Neural cell (in vitro differentiated cells): ENCODE measurements at regions not wholly inside any gene's neighbourhood (a gene's known extent, or its start where the extent isn't known, plus 50 kb on each side); places are given as distances from the start of the nearest gene placed in this dataset.

Experiments used
- H2AFZ ChIP-seq: fragments of 200-600, 300-800 bp; sonication (generic), shearing (Covaris generic); 2 replicates; pipeline ENCODE4 v1.6.0; 2014; ENCODE audit warnings: low read depth, mild to moderate bottlenecking, antibody characterized with exemption, low read length, moderate library complexity
- H3F3A ChIP-seq: fragments of 200-600 bp; shearing (Covaris generic); 2 replicates; pipeline ENCODE4 v1.6.1; 2016; ENCODE audit warnings: mild to moderate bottlenecking, moderate library complexity, mixed read lengths, antibody characterized with exemption, low read length; ENCODE audit not compliant: insufficient read depth, poor library complexity, severe bottlenecking
- H3K27ac ChIP-seq: fragments of 200-600, 300-800 bp; sonication (generic), shearing (Covaris generic); 2 replicates; pipeline ENCODE4 v1.5.1; 2014; ENCODE audit warnings: mild to moderate bottlenecking, low read length, moderate library complexity
- H3K27me3 ChIP-seq: fragments of 300-800, 200-600 bp; sonication (generic), shearing (Covaris generic); 2 replicates; pipeline ENCODE4 v1.6.0; 2014; ENCODE audit warnings: mild to moderate bottlenecking, low read depth, low read length, moderate library complexity; ENCODE audit not compliant: insufficient read depth
- H3K36me3 ChIP-seq: fragments of 300-800, 200-600 bp; sonication (generic), shearing (Covaris generic); 2 replicates; pipeline ENCODE4 v1.5.1; 2014; ENCODE audit warnings: mild to moderate bottlenecking, antibody characterized with exemption, low read length, moderate library complexity; ENCODE audit not compliant: insufficient read depth
- H3K4me2 ChIP-seq: fragments of 300-800, 200-600 bp; sonication (generic), shearing (Covaris generic); 2 replicates; pipeline ENCODE4 v1.6.0; 2014; ENCODE audit warnings: mild to moderate bottlenecking, low read length
- H3K4me3 ChIP-seq: fragments of 300-800, 200-600 bp; sonication (generic), shearing (Covaris generic); 2 replicates; pipeline ENCODE4 v1.5.1; 2014; ENCODE audit warnings: mild to moderate bottlenecking, low read length, moderate library complexity
- H3K79me2 ChIP-seq: fragments of 200-600 bp; shearing (Covaris generic); replicated peaks from 2 replicates; pipeline ENCODE4 v1.6.0; 2014; ENCODE audit warnings: mild to moderate bottlenecking, low read length, moderate library complexity; ENCODE audit not compliant: insufficient read depth
- H3K9ac ChIP-seq: fragments of 300-800, 200-600 bp; sonication (generic), shearing (Covaris generic); 2 replicates; pipeline ENCODE4 v1.6.1; 2016; ENCODE audit warnings: mild to moderate bottlenecking, low read length, mixed read lengths
- H3K9me2 ChIP-seq: fragments of 200-600 bp; shearing (Covaris generic); 2 replicates; pipeline ENCODE4 v1.6.1; 2016; ENCODE audit warnings: mild to moderate bottlenecking, low read length, mixed read lengths; ENCODE audit not compliant: insufficient read depth
- H3K9me3 ChIP-seq: fragments of 200-600, 300-800 bp; sonication (generic), shearing (Covaris generic); 2 replicates; pipeline ENCODE4 v1.6.1; 2016; ENCODE audit warnings: mild to moderate bottlenecking, mixed run types, low read length, moderate library complexity, mixed read lengths
- H4K20me1 ChIP-seq: fragments of 200-600 bp; shearing (Covaris generic); 2 replicates; pipeline ENCODE4 v1.6.1; 2016; ENCODE audit warnings: mild to moderate bottlenecking, mixed run types; ENCODE audit not compliant: insufficient read depth
- CTCF ChIP-seq: fragments of 450-650 bp; IDR thresholded peaks from 2 replicates; pipeline ENCODE4 v1.5.1; 2014; ENCODE audit warnings: antibody characterized with exemption, mild to moderate bottlenecking, moderate library complexity; ENCODE audit not compliant: poor library complexity, severe bottlenecking
- EP300 ChIP-seq: fragments of 450-650 bp; conservative IDR thresholded peaks from 2 replicates; pipeline ENCODE4 v1.6.1; 2014; ENCODE audit warnings: antibody characterized with exemption, mild to moderate bottlenecking, moderate library complexity; ENCODE audit not compliant: poor library complexity, severe bottlenecking
- EZH2 ChIP-seq: fragments of 200-600, 300-800 bp; shearing (Covaris generic), sonication (generic); IDR thresholded peaks from 2 replicates; pipeline ENCODE4 v1.6.1; 2014; ENCODE audit warnings: antibody characterized with exemption, low read length, borderline replicate concordance, mild to moderate bottlenecking; ENCODE audit not compliant: insufficient read depth, poor library complexity, severe bottlenecking
- MXI1 ChIP-seq: fragments of 450-650 bp; conservative IDR thresholded peaks from 2 replicates; pipeline ENCODE4 v1.6.1; 2014; ENCODE audit warnings: antibody characterized with exemption, mild to moderate bottlenecking; ENCODE audit not compliant: poor library complexity, severe bottlenecking
- POLR2AphosphoS5 ChIP-seq: IDR thresholded peaks from 2 replicates; pipeline ENCODE4 v1.6.1; 2012
- RAD21 ChIP-seq: fragments of 450-650 bp; conservative IDR thresholded peaks from 2 replicates; pipeline ENCODE4 v1.6.1; 2014; ENCODE audit warnings: antibody characterized with exemption, mild to moderate bottlenecking, moderate library complexity
- REST ChIP-seq: IDR thresholded peaks from 2 replicates; pipeline ENCODE4 v1.6.1; 2012; ENCODE audit warnings: borderline replicate concordance
- SMC3 ChIP-seq: fragments of 450-650 bp; conservative IDR thresholded peaks from 2 replicates; pipeline ENCODE4 v1.6.1; 2014; ENCODE audit warnings: antibody characterized with exemption, mild to moderate bottlenecking, moderate library complexity; ENCODE audit not compliant: poor library complexity
- TAF1 ChIP-seq: IDR thresholded peaks from 2 replicates; pipeline ENCODE4 v1.6.1; 2012; ENCODE audit warnings: low read depth

- Histone ChIP-seq H3K9ac (no peak overlapping the region), H3K4me2 (no peak overlapping the region), H2AFZ (no peak overlapping the region), H3F3A (no peaks in the 10 kb centered on the region), H4K20me1 (no peaks in the 10 kb centered on the region), H3K79me2 (no peaks in the 10 kb centered on the region), H3K9me2 (no peaks in the 10 kb centered on the region), H3K9me3 (no peaks in the 10 kb centered on the region), H3K4me3 (no peak overlapping the region), H3K27ac (no peak overlapping the region), H3K27me3 (no peaks in the 10 kb centered on the region), H3K36me3 (no peaks in the 10 kb centered on the region)
- TF ChIP-seq EZH2: no peak
- no peak for TF ChIP-seq TAF1
- no peak for TF ChIP-seq SMC3
- TF ChIP-seq EP300: no peak
- no peak for TF ChIP-seq MXI1
- no peak for TF ChIP-seq CTCF
- no peak for TF ChIP-seq REST
- TF ChIP-seq POLR2AphosphoS5: no peak
- TF ChIP-seq RAD21: no peak
Observed at GRCh38 chr4:178070163-178070562, 627.9 kb upstream of the AGA start.

- Histone ChIP-seq H3K79me2 (no peaks in the 10 kb centered on the region), H3F3A (no peaks in the 10 kb centered on the region), H3K4me3 (no peak overlapping the region), H3K4me2 (no peak overlapping the region), H4K20me1 (no peaks in the 10 kb centered on the region), H3K9ac (no peak overlapping the region), H3K9me3 (no peaks in the 10 kb centered on the region), H3K27me3 (no peaks in the 10 kb centered on the region), H3K27ac (no peak overlapping the region), H2AFZ (no peak overlapping the region), H3K9me2 (no peaks in the 10 kb centered on the region), H3K36me3 (no peaks in the 10 kb centered on the region)
- TF ChIP-seq POLR2AphosphoS5 (no peak), CTCF (no peak), TAF1 (no peak), MXI1 (no peak), SMC3 (no peak), EP300 (no peak), EZH2 (no peak), RAD21 (no peak), REST (no peak)
Observed at GRCh38 chr4:178080312-178080711, 638.1 kb upstream of the AGA start.
